IPS-15b (cell line): ENCODE measurements at regions not wholly inside any gene's neighbourhood (a gene's known extent, or its start where the extent isn't known, plus 50 kb on each side); places are given as distances from the start of the nearest gene placed in this dataset.

Source experiments
- H3K27me3 ChIP-seq: one replicate; pipeline ENCODE4 v1.6.1; 2013; ENCODE audit warnings: low read length; ENCODE audit not compliant: control insufficient read depth, insufficient read depth
- H3K36me3 ChIP-seq: one replicate; pipeline ENCODE4 v1.6.1; 2013; ENCODE audit warnings: low read length; ENCODE audit not compliant: control insufficient read depth, insufficient read depth
- H3K4me1 ChIP-seq: one replicate; pipeline ENCODE4 v1.6.1; 2013; ENCODE audit warnings: mild to moderate bottlenecking, low read length; ENCODE audit not compliant: control insufficient read depth, insufficient read depth
- H3K4me3 ChIP-seq: one replicate; pipeline ENCODE4 v1.5.1; 2013; ENCODE audit warnings: low read depth, low read length
- H3K9ac ChIP-seq: one replicate; pipeline ENCODE4 v1.6.1; 2013; ENCODE audit warnings: low read depth, mild to moderate bottlenecking, low read length
- H3K9me3 ChIP-seq: one replicate; pipeline ENCODE4 v1.6.1; 2013; ENCODE audit warnings: mild to moderate bottlenecking, low read length; ENCODE audit not compliant: control insufficient read depth, insufficient read depth

DNA sequence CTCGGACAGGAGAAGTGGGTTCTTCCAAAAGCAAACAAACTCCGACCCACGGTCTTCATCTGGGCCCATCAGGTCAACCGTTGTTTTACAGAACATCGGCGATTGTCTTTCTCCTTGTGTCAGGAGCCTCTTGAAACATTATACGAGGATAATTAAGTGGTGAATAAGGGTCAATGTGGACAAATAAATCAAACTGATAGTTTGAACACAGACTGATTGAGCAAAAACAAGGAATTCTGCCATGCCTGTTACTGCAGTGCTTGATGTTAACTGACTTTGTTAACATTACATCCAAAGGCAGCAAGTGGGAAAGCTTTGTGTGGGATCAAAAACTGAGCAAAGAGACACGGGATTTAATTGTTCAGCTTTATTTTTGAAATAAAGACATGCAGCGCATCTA lies 101.1 kb upstream of the IFNGR1 start:
- Histone ChIP-seq H3K36me3 (no peaks in the 10 kb centered on the region), H3K4me3 (no peak overlapping the region)

DNA sequence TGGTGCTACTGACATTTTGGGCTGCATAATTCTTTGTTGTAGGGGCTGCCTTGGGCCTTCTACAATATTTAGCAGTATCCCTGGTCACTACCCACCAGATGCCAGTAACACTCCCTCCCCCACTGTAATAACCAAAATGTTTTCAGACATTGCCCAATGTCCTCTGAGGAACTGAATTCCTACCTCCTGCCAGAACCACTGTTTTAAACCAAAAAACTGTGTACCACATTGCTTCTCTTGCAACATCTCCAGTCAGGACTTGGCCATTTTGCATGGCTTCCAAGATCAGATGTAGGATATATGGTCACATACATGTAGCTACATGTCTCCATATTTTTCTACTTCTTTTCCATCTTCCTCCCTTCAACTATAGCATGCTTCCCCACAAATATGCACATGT lies 97.4 kb upstream of the IFNGR1 start:
- H3K9ac ChIP-seq: no peak overlapping the region
- no peaks in the 10 kb centered on the region for H3K36me3 ChIP-seq
- no peaks in the 10 kb centered on the region for H3K27me3 ChIP-seq
- H3K9me3 ChIP-seq: no peaks in the 10 kb centered on the region
- no peaks in the 10 kb centered on the region for H3K4me1 ChIP-seq
- H3K4me3 ChIP-seq: no peak overlapping the region

More for the DNA sequence above, 101.1 kb upstream of the IFNGR1 start:
- Histone ChIP-seq H3K9ac (no peak overlapping the region), H3K27me3 (no peaks in the 10 kb centered on the region), H3K4me1 (no peaks in the 10 kb centered on the region), H3K9me3 (no peaks in the 10 kb centered on the region)

DNA sequence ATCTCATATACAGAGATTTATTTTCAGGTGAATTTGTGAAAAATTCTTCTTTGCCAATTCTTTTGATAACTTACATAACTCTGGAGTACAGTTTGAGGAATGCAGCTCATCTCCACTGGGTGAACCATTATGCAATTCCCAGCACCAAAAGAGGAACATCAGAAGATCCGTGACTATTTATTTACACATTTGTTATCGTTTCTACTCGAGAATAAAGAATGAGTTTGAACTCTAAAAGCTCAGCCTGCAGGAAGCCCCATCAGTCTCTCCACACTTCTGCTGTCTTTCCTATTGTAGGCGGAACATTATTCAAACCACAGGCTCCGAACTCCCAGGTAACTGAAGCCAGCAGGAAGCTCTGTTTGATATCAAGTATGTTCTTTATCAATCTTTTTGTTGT lies 95.9 kb upstream of the IFNGR1 start:
- Histone ChIP-seq H3K27me3 (no peaks in the 10 kb centered on the region), H3K9ac (no peak overlapping the region), H3K4me1 (no peaks in the 10 kb centered on the region), H3K36me3 (no peaks in the 10 kb centered on the region), H3K9me3 (no peaks in the 10 kb centered on the region), H3K4me3 (no peak overlapping the region)

DNA sequence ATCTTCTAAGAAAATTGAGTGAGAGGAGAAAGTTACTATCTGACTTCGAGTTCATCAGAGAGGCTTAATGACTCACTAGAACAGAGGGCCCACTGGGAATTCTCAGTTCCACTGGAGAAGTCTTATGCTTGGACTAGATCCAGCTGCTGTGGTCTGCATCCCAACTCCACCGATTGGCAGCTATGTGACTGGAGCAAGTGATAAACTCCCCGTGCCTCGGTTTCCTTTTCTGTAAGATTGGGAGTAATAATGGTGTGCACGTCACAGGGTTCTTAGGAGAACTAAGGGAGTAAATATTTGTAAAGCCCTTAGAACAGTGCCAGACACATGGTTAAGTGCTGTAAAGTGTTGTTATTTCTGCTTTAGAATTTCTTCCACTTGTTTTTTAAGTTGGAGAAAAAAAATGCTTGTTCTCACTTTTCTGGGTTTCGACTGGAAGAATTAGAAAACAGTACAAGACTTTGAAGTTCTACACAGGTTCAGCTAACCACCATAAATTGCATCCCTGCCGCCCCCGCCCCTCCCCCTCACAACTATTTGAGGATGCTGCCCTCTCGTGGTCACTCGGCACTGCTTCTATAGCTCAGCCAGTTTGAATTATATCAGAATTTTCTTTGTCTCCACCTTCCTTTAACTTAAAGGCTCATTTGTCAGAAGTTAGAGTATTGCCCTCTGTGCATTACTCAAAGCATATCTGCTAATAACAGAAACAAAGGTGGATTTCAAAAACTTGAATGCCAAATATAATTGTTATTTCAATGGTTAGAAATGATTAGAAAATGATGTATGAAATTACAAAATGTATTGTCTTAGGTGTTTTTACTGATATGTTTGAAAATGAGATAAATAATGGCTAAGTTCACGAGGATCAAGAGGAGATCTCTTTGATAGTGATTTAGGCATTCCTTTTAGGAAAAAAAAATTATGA lies 95.0 kb upstream of the IFNGR1 start:
- Histone ChIP-seq H3K9me3 (no peaks in the 10 kb centered on the region), H3K4me3 (no peak overlapping the region), H3K36me3 (no peaks in the 10 kb centered on the region), H3K4me1 (peaks cover 4% of the 10 kb centered on the region), H3K9ac (no peak overlapping the region), H3K27me3 (no peaks in the 10 kb centered on the region)

DNA sequence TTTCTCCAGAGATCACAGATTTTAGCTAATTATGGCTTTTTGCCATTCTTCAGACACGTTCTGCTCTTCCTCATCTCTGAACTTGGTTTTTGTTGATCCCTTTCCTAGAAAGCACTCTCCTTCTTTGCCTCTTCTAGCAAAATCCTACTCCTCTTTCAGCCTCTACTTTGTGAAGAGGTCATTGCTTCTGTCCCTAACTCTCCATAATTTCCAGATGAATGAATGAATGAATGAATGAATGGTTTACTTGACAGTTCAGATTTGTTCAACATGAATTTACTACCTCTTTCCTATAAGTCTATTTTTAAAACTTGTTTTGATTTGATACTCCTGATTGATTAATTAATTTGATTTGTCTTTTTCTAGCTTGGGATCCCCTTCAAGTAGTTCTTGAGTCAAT lies 94.0 kb upstream of the IFNGR1 start:
- Histone ChIP-seq H3K36me3 (no peaks in the 10 kb centered on the region), H3K4me1 (peaks cover 11% of the 10 kb centered on the region), H3K9ac (no peak overlapping the region), H3K9me3 (no peaks in the 10 kb centered on the region), H3K27me3 (no peaks in the 10 kb centered on the region), H3K4me3 (no peak overlapping the region)

DNA sequence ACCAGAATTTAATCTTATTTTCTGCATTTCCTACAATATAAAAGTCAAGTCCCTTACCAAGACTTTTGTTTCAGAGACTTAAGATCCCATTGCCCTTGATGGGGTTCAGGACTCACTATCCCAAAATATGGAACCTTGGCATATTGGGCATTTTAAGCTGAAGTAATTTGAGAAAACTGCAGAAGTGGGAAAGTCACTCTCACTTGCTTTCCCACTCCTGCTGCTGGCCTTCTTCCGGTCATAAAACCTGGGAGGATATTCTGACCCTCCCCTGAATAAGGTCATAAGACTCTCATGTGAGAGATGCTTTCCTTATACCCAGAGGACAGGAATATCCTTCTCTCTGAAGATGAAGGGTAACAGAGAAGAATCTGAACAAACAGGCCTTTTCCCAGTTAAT lies 92.8 kb upstream of the IFNGR1 start:
- H3K9ac ChIP-seq: no peak overlapping the region
- no peaks in the 10 kb centered on the region for H3K9me3 ChIP-seq
- H3K4me1 ChIP-seq: peaks cover 11% of the 10 kb centered on the region
- no peaks in the 10 kb centered on the region for H3K36me3 ChIP-seq
- no peak overlapping the region for H3K4me3 ChIP-seq
- H3K27me3 ChIP-seq: no peaks in the 10 kb centered on the region

DNA sequence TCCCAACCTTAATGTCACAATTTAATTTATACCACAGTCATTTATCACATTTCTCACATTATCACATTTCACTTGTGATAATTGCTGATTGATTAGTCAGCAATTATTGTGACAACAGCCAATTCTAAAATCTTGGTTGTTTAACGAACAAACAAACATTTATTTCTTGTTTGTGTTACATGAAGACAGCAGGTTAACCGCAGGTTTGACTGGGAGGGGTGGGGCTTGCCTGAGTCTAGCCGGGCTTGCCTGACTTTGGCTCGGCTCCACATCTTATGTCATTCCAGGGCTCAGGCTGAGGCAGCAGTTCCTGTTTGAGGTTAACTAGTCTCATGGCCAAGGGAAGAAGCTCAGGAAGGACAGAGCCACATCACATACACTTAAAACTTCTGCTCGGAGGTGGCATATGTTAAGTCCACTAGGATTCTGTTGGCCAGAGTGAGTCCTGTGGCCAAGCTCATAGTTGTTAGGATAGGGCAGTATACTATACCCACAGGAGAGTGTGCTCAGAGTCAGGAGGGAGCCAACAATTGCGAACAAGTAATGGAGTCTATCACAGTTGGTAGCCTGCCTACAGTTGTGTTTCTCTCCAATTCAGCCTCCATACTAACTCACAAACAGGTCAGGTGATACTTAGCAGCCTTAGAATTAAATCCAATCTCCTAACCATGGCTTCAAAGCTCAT lies 90.0 kb upstream of the IFNGR1 start:
- no peak overlapping the region for H3K4me3 ChIP-seq
- H3K9me3 ChIP-seq: no peaks in the 10 kb centered on the region
- no peaks in the 10 kb centered on the region for H3K27me3 ChIP-seq
- peaks cover 11% of the 10 kb centered on the region for H3K4me1 ChIP-seq
- no peak overlapping the region for H3K9ac ChIP-seq
- H3K36me3 ChIP-seq: no peaks in the 10 kb centered on the region

DNA sequence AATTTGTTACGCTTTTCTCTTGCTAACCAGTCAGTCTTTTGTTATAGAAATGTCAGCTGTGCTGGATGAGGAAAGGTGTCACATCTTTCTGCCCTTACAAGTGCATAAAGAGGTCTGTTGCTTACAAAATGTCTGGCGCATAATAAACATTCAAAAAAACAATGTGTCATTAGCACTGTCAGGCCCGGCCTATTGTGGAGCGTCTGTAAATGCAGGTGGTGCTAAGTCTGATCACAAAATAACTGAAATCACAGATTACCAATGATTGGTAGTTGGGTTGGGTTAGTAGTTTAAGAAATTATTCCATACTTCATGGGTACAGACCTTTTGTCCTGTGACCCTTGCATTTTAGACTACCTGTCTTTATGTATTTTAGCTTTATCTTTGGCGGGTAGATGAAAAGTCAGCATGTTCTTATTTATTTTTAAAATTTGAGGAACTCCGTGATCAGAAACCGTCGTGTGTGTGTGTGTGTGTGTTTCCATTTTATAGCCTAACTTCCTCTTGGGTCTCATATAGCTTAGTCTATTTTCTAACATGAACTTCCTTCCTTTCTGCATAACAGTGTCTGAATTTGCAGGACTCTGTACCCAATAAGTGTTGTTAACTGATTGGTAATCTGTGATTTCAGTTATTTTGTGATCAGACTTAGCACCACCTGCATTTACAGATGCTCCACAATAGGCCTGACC lies 88.1 kb upstream of the IFNGR1 start:
- H3K9ac ChIP-seq: no peak overlapping the region
- no peak overlapping the region for H3K4me3 ChIP-seq
- H3K36me3 ChIP-seq: no peaks in the 10 kb centered on the region
- H3K9me3 ChIP-seq: no peaks in the 10 kb centered on the region
- peaks cover 11% of the 10 kb centered on the region for H3K4me1 ChIP-seq
- no peaks in the 10 kb centered on the region for H3K27me3 ChIP-seq

DNA sequence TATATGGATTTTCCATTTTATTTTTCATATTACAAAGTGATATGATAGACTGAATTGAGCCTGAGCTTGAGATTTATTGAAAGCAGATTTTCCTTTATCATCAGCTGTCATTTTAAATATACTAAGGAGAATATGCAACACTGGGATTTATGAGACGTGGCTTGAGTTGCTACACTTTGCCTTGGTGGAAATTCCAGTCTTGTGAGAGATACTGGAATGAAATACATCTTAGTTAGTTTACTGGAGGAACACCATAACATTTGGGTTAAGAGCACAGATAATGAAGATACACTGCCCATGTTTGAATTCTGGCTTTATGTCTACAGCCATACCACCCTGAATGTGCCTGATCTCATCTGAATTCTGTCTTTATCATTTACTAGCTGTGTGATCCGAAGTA lies 86.5 kb upstream of the IFNGR1 start:
- Histone ChIP-seq H3K27me3 (no peaks in the 10 kb centered on the region), H3K9ac (no peak overlapping the region), H3K4me1 (peaks cover 11% of the 10 kb centered on the region), H3K9me3 (no peaks in the 10 kb centered on the region), H3K36me3 (no peaks in the 10 kb centered on the region), H3K4me3 (no peak overlapping the region)

DNA sequence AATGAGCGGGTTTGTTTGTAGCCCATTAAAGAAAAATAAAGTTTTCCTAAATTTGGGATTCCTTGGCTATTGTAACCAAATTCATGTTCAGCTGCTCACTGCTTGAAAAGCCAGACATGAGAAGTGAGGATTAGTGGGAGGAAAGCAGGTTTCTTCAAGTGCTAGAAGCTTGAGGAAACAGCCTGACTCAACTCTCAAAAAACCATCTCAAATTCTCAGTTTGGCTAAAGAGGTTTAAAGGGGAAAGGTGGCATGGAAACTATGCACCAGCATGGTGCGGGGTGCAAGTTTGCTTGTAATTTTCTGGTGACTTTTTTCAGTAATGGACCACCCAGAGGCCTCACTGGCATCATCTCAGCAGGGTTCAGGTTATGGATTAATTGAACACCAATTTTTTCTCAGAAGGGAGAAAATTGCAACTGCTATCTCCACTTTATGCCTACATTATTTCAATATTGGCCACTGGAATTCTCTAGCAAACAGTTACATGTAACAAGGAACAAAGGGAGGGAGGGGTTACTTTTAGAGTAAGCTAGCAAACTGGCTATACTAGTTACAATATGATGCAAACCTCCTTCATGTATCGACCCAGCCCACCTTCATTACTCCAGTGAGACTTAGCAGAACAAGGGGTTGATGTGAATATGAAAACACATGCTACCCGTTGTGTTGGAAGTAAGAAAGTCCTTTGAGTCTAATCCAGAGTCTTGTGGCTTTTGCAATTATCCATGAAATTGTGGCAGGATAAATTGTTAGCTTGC lies 85.0 kb upstream of the IFNGR1 start:
- no peaks in the 10 kb centered on the region for H3K9me3 ChIP-seq
- no peaks in the 10 kb centered on the region for H3K36me3 ChIP-seq
- no peak overlapping the region for H3K4me3 ChIP-seq
- H3K27me3 ChIP-seq: no peaks in the 10 kb centered on the region
- peaks cover 8% of the 10 kb centered on the region for H3K4me1 ChIP-seq
- H3K9ac ChIP-seq: no peak overlapping the region

DNA sequence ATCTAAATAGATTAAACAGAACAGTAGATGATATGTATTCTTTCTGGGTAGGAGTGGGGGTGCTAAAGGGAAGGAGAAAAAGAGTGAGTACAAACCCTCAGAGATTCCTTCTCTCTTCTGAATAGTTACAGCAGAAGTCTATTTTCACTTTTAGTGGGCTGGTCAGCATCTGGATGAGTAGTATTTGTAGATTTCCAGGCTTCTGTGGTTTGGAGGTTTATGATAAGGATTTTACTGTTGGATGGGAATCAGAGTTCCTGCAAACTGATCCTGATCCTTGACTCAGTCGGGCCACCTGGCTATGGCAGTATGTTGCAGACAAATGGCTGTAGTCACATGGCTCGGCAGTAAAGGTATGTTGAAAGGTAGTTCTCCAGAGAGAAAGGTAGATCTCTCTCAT lies 84.3 kb upstream of the IFNGR1 start:
- Histone ChIP-seq H3K9me3 (no peaks in the 10 kb centered on the region), H3K9ac (no peak overlapping the region), H3K4me1 (peaks cover 2% of the 10 kb centered on the region), H3K27me3 (no peaks in the 10 kb centered on the region), H3K36me3 (no peaks in the 10 kb centered on the region), H3K4me3 (no peak overlapping the region)
